GM06990 (cell line): ENCODE measurements at regions not wholly inside any gene's neighbourhood (a gene's known extent, or its start where the extent isn't known, plus 50 kb on each side); places are given as distances from the start of the nearest gene placed in this dataset.

Source experiments
- DNase-seq: peaks from one replicate; pipeline ENCODE4 v3.0.0-alpha.2; 2011; ENCODE audit not compliant: insufficient read length; ENCODE audit errors: extremely low read depth
- H3K27me3 ChIP-seq: replicated peaks from 2 replicates; pipeline ENCODE4 v1.6.0; 2011; ENCODE audit warnings: low read length; ENCODE audit not compliant: control insufficient read depth, insufficient read depth
- H3K36me3 ChIP-seq: 2 replicates; pipeline ENCODE4 v1.5.1; 2011; ENCODE audit warnings: low read length; ENCODE audit not compliant: control insufficient read depth, insufficient read depth
- H3K4me3 ChIP-seq: replicated peaks from 2 replicates; pipeline ENCODE4 v1.5.1; 2011; ENCODE audit warnings: low read depth, mild to moderate bottlenecking, control low read depth, low read length
- CTCF ChIP-seq: IDR thresholded peaks from 2 replicates; pipeline ENCODE4 v1.5.1; 2011; ENCODE audit warnings: low read length, control low read depth, mild to moderate bottlenecking, inconsistent platforms; ENCODE audit not compliant: insufficient read depth, poor library complexity, severe bottlenecking

- H3K27me3 ChIP-seq: no peaks in the 10 kb centered on the region
- no peaks in the 10 kb centered on the region for H3K36me3 ChIP-seq
- no peak overlapping the region for H3K4me3 ChIP-seq
- no peak for DNase-seq
- TF ChIP-seq CTCF: no peak
These were observed 86.0 kb upstream of the MYCBP2 start for GRCh38 chr13:77412860-77413259.

GRCh38 chr13:77412116-77412635 is 85.3 kb upstream of the MYCBP2 start:
- Histone ChIP-seq H3K4me3 (no peak overlapping the region), H3K27me3 (no peaks in the 10 kb centered on the region), H3K36me3 (no peaks in the 10 kb centered on the region)
- no peak for DNase-seq
- no peak for TF ChIP-seq CTCF

GRCh38 chr13:77409412-77409811 is 82.5 kb upstream of the MYCBP2 start:
- no peaks in the 10 kb centered on the region for H3K27me3 ChIP-seq
- H3K36me3 ChIP-seq: no peaks in the 10 kb centered on the region
- H3K4me3 ChIP-seq: no peak overlapping the region
- DNase-seq: no peak
- TF ChIP-seq CTCF: no peak

GRCh38 chr13:77406644-77407440 is 79.9 kb upstream of the MYCBP2 start:
- no peaks in the 10 kb centered on the region for H3K36me3 ChIP-seq
- no peak for TF ChIP-seq CTCF
- H3K27me3 ChIP-seq: no peaks in the 10 kb centered on the region

GRCh38 chr13:77398825-77399620 is 72.1 kb upstream of the MYCBP2 start:
- H3K27me3 ChIP-seq: no peaks in the 10 kb centered on the region
- H3K4me3 ChIP-seq: no peak overlapping the region
- H3K36me3 ChIP-seq: no peaks in the 10 kb centered on the region
- TF ChIP-seq CTCF: no peak
- DNase-seq: no peak

More at GRCh38 chr13:77406644-77407440, 79.9 kb upstream of the MYCBP2 start:
- no peak overlapping the region for H3K4me3 ChIP-seq
- no peak for DNase-seq
